ENCODE measurements at regions not wholly inside any gene's neighbourhood (a gene's known extent, or its start where the extent isn't known, plus 50 kb on each side); places are given as distances from the start of the nearest gene placed in this dataset.

DNA sequence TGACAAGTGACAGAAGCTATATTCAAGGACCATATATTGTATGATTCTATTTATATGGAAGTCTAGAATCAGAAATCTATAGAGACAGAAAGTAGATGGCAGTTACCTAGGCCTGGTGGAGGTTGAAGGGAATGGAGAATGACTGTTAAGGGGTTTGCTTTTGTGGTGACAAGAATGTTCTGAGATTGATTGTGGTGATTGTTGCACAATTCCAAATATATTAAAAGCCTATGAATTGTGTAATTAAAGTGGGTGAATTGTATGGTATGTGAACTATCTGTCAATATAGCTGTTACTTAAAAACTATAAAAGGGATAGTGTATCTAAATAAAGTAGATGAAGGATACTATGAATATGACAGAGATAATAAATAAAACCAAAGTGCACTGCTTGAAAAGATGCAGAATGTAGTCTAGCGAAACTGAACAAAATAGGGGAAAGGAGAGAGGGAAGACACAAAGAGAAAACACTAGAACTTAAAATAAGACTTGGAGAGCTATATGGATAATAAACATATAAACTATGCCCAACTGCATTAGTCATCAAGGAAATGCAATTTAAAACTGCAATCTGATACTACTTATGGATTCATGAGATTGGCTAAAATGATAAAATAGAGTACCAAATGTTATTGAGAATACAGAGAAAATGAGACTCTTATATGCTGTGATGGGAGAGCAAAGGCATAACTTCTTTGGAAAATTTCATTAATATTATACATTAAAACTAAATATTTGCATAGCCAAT is 82.1 kb upstream of the BANK1 start:
- CTCF ChIA-PET = interaction anchor here (1.1 kb wide), 1 partner anchor 15 kb away, joined by 3 read pairs; no protein-coding TSS in a partner anchor
- H3K4me3 ChIP-seq (ENCODE audit: low read length) = no peak overlapping the region

DNA sequence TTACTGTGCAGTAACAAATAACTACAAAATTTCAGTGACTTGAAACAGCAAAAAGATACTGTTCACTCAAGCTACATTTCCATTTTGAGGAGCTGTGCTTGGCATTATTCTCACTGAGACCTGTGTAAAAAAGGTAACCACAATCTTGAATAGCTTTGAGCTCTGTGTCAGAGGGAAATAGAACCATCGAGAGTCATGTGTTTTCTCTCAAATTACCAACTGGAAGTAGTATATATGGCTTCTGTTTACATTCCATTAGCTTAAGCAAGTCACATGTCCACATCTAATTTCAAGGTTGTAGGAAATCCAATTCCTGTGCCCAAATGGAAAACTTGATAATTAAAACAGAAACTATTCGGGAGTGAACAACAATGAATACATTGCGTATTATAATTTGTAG is 82.9 kb upstream of the BANK1 start:
- Histone ChIP-seq H3K27me3 (ENCODE audit: control insufficient read depth in 1 of 2, insufficient read depth in 2 of 2, low read length in 2 of 2) (no peaks in the 10 kb centered on the region), H3K9me3 (ENCODE audit: control insufficient read depth in 1 of 2, insufficient read depth in 1 of 2, low read length in 2 of 2) (peaks cover 0 to 6% of the 10 kb centered on the region in 2 experiments), H3K4me1 (ENCODE audit: insufficient read depth, low read length) (no peaks in the 10 kb centered on the region), H3K36me3 (ENCODE audit: insufficient read depth, low read length) (no peaks in the 10 kb centered on the region), H3K4me3 (ENCODE audit: low read length) (no peak overlapping the region), H3K27ac (ENCODE audit: low read depth in 1 of 2, low read length in 2 of 2) (no peak overlapping the region)
- Mint-ChIP-seq H3K4me3 (no peak overlapping the region), H3K27me3 (no peaks in the 10 kb centered on the region), H3K27ac (no peak overlapping the region), H3K36me3 (ENCODE audit: low read depth) (no peaks in the 10 kb centered on the region), H3K4me1 (ENCODE audit: low read depth) (no peaks in the 10 kb centered on the region), H3K9me3 (peaks cover 4% of the 10 kb centered on the region)
- TF ChIP-seq, protein P1, sequence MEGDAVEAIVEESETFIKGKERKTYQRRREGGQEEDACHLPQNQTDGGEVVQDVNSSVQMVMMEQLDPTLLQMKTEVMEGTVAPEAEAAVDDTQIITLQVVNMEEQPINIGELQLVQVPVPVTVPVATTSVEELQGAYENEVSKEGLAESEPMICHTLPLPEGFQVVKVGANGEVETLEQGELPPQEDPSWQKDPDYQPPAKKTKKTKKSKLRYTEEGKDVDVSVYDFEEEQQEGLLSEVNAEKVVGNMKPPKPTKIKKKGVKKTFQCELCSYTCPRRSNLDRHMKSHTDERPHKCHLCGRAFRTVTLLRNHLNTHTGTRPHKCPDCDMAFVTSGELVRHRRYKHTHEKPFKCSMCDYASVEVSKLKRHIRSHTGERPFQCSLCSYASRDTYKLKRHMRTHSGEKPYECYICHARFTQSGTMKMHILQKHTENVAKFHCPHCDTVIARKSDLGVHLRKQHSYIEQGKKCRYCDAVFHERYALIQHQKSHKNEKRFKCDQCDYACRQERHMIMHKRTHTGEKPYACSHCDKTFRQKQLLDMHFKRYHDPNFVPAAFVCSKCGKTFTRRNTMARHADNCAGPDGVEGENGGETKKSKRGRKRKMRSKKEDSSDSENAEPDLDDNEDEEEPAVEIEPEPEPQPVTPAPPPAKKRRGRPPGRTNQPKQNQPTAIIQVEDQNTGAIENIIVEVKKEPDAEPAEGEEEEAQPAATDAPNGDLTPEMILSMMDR (IDR thresholded peaks at IDR 0.05) = no peak
- ChIA-PET POLR2A (no interaction called here), CTCF (interaction anchor here (1.1 kb wide), 1 partner anchor 16 kb away, joined by 3 read pairs; no protein-coding TSS in a partner anchor)
- DNase-seq (no peak), ATAC-seq (ENCODE audit: poor library complexity) (no peak)
- intact Hi-C loops (cut with DNase I, micrococcal nuclease) = no loop called here

More for the DNA sequence above, 82.1 kb upstream of the BANK1 start:
- no peaks in the 10 kb centered on the region for H3K27me3 ChIP-seq (ENCODE audit: control insufficient read depth in 1 of 2, insufficient read depth in 2 of 2, low read length in 2 of 2)
- Mint-ChIP-seq H3K9me3 (peaks cover 4% of the 10 kb centered on the region), H3K4me1 (ENCODE audit: low read depth) (no peaks in the 10 kb centered on the region), H3K27ac (no peak overlapping the region), H3K36me3 (ENCODE audit: low read depth) (no peaks in the 10 kb centered on the region), H3K4me3 (no peak overlapping the region), H3K27me3 (no peaks in the 10 kb centered on the region)
- POLR2A ChIA-PET = no interaction called here
- H3K36me3 ChIP-seq (ENCODE audit: insufficient read depth, low read length) = no peaks in the 10 kb centered on the region
- intact Hi-C loops (cut with DNase I, micrococcal nuclease) = no loop called here
- DNase-seq (no peak), ATAC-seq (ENCODE audit: poor library complexity) (no peak)
- H3K27ac ChIP-seq (ENCODE audit: low read depth in 1 of 2, low read length in 2 of 2) = no peak overlapping the region
- no peaks in the 10 kb centered on the region for H3K4me1 ChIP-seq (ENCODE audit: insufficient read depth, low read length)
- H3K9me3 ChIP-seq (ENCODE audit: control insufficient read depth in 1 of 2, insufficient read depth in 1 of 2, low read length in 2 of 2) = peaks cover 0 to 6% of the 10 kb centered on the region in 2 experiments
- TF ChIP-seq, protein P1 (IDR thresholded peaks at IDR 0.05) = no peak

DNA sequence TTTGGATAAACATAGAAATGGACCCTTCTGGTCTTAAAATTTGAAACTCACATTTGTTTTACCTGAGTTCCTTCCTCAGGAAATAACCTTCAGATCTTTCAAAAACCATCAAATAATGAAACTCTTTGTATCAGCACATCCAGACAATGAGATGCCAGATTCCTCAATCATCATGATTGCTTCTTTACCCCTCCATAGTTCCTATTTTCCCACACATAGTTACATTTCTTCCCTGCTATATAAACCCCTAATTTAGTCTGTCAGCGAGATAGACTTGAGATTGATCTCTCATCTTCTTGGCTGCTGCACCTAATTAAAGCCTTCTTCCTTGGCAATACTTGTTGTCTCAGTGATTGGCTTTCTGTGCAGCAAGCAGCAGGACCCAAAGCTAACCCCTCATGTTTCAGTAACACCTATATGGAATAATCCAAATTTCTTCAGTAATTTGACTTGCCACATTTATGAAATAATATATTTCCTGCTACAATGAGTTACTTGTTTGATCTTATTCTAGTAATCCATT is 83.9 kb upstream of the BANK1 start:
- intact Hi-C loops (cut with DNase I, micrococcal nuclease) = no loop called here
- Histone ChIP-seq H3K27ac (ENCODE audit: low read depth in 1 of 2, low read length in 2 of 2) (no peak overlapping the region), H3K9me3 (ENCODE audit: control insufficient read depth in 1 of 2, insufficient read depth in 1 of 2, low read length in 2 of 2) (peaks cover 0 to 6% of the 10 kb centered on the region in 2 experiments), H3K4me3 (ENCODE audit: low read length) (no peak overlapping the region), H3K27me3 (ENCODE audit: control insufficient read depth in 1 of 2, insufficient read depth in 2 of 2, low read length in 2 of 2) (no peaks in the 10 kb centered on the region), H3K4me1 (ENCODE audit: insufficient read depth, low read length) (no peaks in the 10 kb centered on the region), H3K36me3 (ENCODE audit: insufficient read depth, low read length) (no peaks in the 10 kb centered on the region)
- ChIA-PET POLR2A (no interaction called here), CTCF (no interaction called here)
- Mint-ChIP-seq H3K9me3 (peaks cover 4% of the 10 kb centered on the region), H3K27ac (no peak overlapping the region), H3K4me3 (no peak overlapping the region), H3K4me1 (ENCODE audit: low read depth) (no peaks in the 10 kb centered on the region), H3K36me3 (ENCODE audit: low read depth) (no peaks in the 10 kb centered on the region), H3K27me3 (no peaks in the 10 kb centered on the region)
- TF ChIP-seq, protein P1 (IDR thresholded peaks at IDR 0.05) = no peak
- ATAC-seq (ENCODE audit: poor library complexity) (no peak), DNase-seq (no peak)

Measured in CD4-positive, alpha-beta T cell (primary cell).